Brain microvascular endothelial cell (primary cell): ENCODE measurements at regions not wholly inside any gene's neighbourhood (a gene's known extent, or its start where the extent isn't known, plus 50 kb on each side); places are given as distances from the start of the nearest gene placed in this dataset.
"Not testable (repeated sequence)": the region's sequence is repeated elsewhere in the genome, so short reads cannot be mapped to it uniquely, and the experiment has no call there.

Experiments used
- DNase-seq: peaks from one replicate; pipeline ENCODE4 v3.0.0-alpha.2; 2020
- H3K27ac ChIP-seq: fragments of 250-450 bp; sonication (Bioruptor Pico); 2 replicates; pipeline ENCODE4 v1.5.1; 2020; ENCODE audit warnings: mild to moderate bottlenecking, moderate library complexity
- H3K27me3 ChIP-seq: fragments of 250-450 bp; sonication (Bioruptor Pico); replicated peaks from 2 replicates; pipeline ENCODE4 v1.5.1; 2020; ENCODE audit warnings: mild to moderate bottlenecking
- H3K36me3 ChIP-seq: fragments of 250-450 bp; sonication (Bioruptor Pico); replicated peaks from 2 replicates; pipeline ENCODE4 v1.5.1; 2020; ENCODE audit warnings: mild to moderate bottlenecking
- H3K4me3 ChIP-seq: 2 replicates; pipeline ENCODE4 v1.5.1; 2011; ENCODE audit warnings: low read depth, mild to moderate bottlenecking, control low read depth, low read length, moderate library complexity
- CTCF ChIP-seq: IDR thresholded peaks from 2 replicates; pipeline ENCODE4 v1.5.1; 2011; ENCODE audit warnings: low read depth, mild to moderate bottlenecking, moderate library complexity, low read length, control low read depth, inconsistent platforms; ENCODE audit errors: missing control alignments
- in situ Hi-C: cut with HindIII; loops from 2 replicates; pipeline ENCODE4 v1.10.0; 2017; ENCODE audit warnings: low sequenced_read_pairs, low pct_ligation_motif_present

DNA sequence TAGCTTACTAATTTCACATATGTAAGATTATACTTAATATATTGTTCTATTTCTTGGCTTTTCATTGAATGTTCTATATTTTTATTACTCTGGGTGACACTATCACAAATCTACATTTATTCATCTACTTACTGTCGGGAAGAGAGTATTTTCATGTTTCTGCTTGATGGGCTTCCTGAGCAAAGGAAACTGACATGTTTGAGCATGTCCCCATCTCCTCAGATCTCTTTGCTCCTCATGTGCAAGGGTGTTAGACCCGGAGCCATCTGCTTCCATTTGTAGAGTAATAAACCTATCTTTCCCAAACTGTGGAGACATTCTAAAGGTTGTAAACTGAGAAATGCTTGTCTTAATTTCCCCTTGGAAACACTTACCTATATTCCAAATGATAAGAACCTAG lies 103.5 kb downstream of the LSMEM1 start:
- Histone ChIP-seq H3K27me3 (no peaks in the 10 kb centered on the region), H3K36me3 (no peaks in the 10 kb centered on the region), H3K27ac (no peak overlapping the region), H3K4me3 (no peak overlapping the region)
- in situ Hi-C loops = no loop called here
- TF ChIP-seq CTCF = no peak
- DNase-seq = no peak

DNA sequence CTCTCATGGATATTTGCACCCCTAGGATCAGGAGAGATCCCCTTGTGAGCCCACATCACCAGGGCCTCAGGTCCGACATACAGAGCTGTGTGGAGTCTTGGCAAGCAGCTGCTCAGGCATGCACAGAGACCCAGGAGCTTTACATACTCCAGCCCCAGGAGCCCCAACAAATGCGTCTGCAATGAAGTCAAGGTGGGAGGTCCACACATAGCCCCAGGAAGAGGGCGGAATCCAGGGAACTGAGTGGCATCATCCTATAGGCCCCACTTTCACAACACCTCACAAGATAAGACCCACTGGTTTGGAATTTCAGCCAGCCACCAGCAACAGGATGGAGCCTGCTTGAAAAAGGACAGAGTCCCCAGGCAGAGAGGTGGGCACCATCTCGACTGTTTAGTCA lies 106.7 kb downstream of the LSMEM1 start:
- Histone ChIP-seq H3K27me3 (no peaks in the 10 kb centered on the region), H3K27ac (no peak overlapping the region), H3K36me3 (no peaks in the 10 kb centered on the region), H3K4me3 (no peak overlapping the region)
- in situ Hi-C loops = no loop called here
- DNase-seq = no peak
- TF ChIP-seq CTCF = no peak

GRCh38 chr7:112592565-112593263 lies 111.9 kb downstream of the LSMEM1 start:
- H3K4me3 ChIP-seq, H3K27me3 ChIP-seq, H3K27ac ChIP-seq, in situ Hi-C loops, H3K36me3 ChIP-seq, DNase-seq: not testable (repeated sequence)

GRCh38 chr7:112594397-112594796 lies 113.6 kb downstream of the LSMEM1 start:
- H3K27ac ChIP-seq = no peak overlapping the region
- H3K4me3 ChIP-seq = no peak overlapping the region
- no peak for DNase-seq
- H3K36me3 ChIP-seq = no peaks in the 10 kb centered on the region
- H3K27me3 ChIP-seq = no peaks in the 10 kb centered on the region
- no peak for TF ChIP-seq CTCF
- in situ Hi-C loops = no loop called here

DNA sequence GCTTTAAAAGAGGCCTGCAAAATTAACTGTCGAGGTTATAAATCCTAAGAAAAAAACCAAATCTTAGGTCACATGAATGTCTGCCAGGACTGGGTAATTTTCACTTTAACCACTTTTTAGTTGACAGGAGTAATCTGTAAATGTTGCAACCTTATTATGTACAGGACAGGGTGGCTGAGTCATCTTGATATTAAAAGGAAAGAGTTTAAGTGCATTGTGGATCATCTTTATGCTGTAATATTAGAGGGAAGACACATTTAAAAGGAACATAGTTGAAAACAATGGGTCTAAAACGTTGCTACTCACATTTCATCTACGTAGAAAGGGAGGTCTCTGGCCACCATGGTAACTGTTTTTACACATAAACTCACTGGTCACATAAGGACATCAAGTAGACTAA lies 115.5 kb downstream of the LSMEM1 start:
- no peak overlapping the region for H3K4me3 ChIP-seq
- H3K27ac ChIP-seq = no peak overlapping the region
- no peak for TF ChIP-seq CTCF
- no peaks in the 10 kb centered on the region for H3K36me3 ChIP-seq
- in situ Hi-C loops = no loop called here
- H3K27me3 ChIP-seq = no peaks in the 10 kb centered on the region
- DNase-seq = peak; percentile 18

- in situ Hi-C loops = no loop called here
- DNase-seq = no peak
- H3K27ac ChIP-seq = no peak overlapping the region
- TF ChIP-seq CTCF = no peak
- no peak overlapping the region for H3K4me3 ChIP-seq
- H3K27me3 ChIP-seq = no peaks in the 10 kb centered on the region
- no peaks in the 10 kb centered on the region for H3K36me3 ChIP-seq
These were observed 116.2 kb downstream of the LSMEM1 start for GRCh38 chr7:112596981-112597380.
